Endodermal cell (in vitro differentiated cells): ENCODE measurements at regions not wholly inside any gene's neighbourhood (a gene's known extent, or its start where the extent isn't known, plus 50 kb on each side); places are given as distances from the start of the nearest gene placed in this dataset.

ENCODE experiments used
- DNase-seq: peaks from one replicate; pipeline ENCODE4 v3.0.0-alpha.2; 2017
- H3K27ac ChIP-seq: 2 replicates; pipeline ENCODE4 v1.5.1; 2013; ENCODE audit warnings: mild to moderate bottlenecking, low read depth, low read length, moderate library complexity
- H3K27me3 ChIP-seq: 2 replicates; pipeline ENCODE4 v1.6.1; 2013; ENCODE audit warnings: mild to moderate bottlenecking, low read length, moderate library complexity; ENCODE audit not compliant: insufficient read depth, control insufficient read depth, poor library complexity, severe bottlenecking
- H3K36me3 ChIP-seq: 2 replicates; pipeline ENCODE4 v1.7.0; 2013; ENCODE audit warnings: mild to moderate bottlenecking, low read length, moderate library complexity; ENCODE audit not compliant: control insufficient read depth, insufficient read depth
- H3K4me1 ChIP-seq: one replicate; pipeline ENCODE4 v1.7.0; 2013; ENCODE audit warnings: low read length; ENCODE audit not compliant: control insufficient read depth, insufficient read depth
- H3K4me3 ChIP-seq: 2 replicates; pipeline ENCODE4 v1.5.1; 2013; ENCODE audit warnings: mild to moderate bottlenecking, low read length, moderate library complexity
- H3K9ac ChIP-seq: 2 replicates; pipeline ENCODE4 v1.6.1; 2013; ENCODE audit warnings: mild to moderate bottlenecking, low read length, moderate library complexity; ENCODE audit not compliant: poor library complexity, severe bottlenecking; ENCODE audit errors: extremely low read depth
- H3K9me3 ChIP-seq: 2 replicates; pipeline ENCODE4 v1.6.1; 2013; ENCODE audit warnings: mild to moderate bottlenecking, low read length, moderate library complexity; ENCODE audit not compliant: control insufficient read depth
- H3K27ac Mint-ChIP-seq: 2 replicates; pipeline ENCODE4 v1.8.0; 2020; ENCODE audit warnings: mixed read lengths
- H3K27me3 Mint-ChIP-seq: 2 replicates; pipeline ENCODE4 v1.8.0; 2021; ENCODE audit warnings: mild to moderate bottlenecking, mixed read lengths; ENCODE audit not compliant: insufficient read depth
- H3K36me3 Mint-ChIP-seq: 2 replicates; pipeline ENCODE4 v1.8.0; 2020; ENCODE audit warnings: low read depth, mixed read lengths
- H3K4me1 Mint-ChIP-seq: 2 replicates; pipeline ENCODE4 v1.8.0; 2020; ENCODE audit warnings: mixed read lengths
- H3K4me3 Mint-ChIP-seq: 2 replicates; pipeline ENCODE4 v1.8.0; 2020; ENCODE audit warnings: mild to moderate bottlenecking, moderate library complexity, mixed read lengths
- H3K9me3 Mint-ChIP-seq: 2 replicates; pipeline ENCODE4 v1.8.0; 2020; ENCODE audit warnings: mild to moderate bottlenecking, mixed read lengths
- CTCF ChIP-seq: fragments of 200-600 bp; sonication (generic); conservative IDR thresholded peaks from 2 replicates; pipeline ENCODE4 v1.5.0; 2021; ENCODE audit warnings: antibody characterized with exemption, mild to moderate bottlenecking
- WGBS, 2 experiments: methylation state at CpG; one replicate each; pipeline versions ENCODE4 v1.1.5 to v1.1.7; 2013; ENCODE audit warnings: missing lambda C conversion rate in 2 of 2, mixed read lengths in 1 of 2; ENCODE audit not compliant: insufficient coverage in 1 of 2, insufficient read length in 1 of 2; 5-methylcytosine and 5-hydroxymethylcytosine counted together

- Histone ChIP-seq H3K4me3 (no peak overlapping the region), H3K4me1 (no peaks in the 10 kb centered on the region), H3K27ac (no peak overlapping the region), H3K9ac (no peak overlapping the region), H3K9me3 (peaks cover 48% of the 10 kb centered on the region), H3K36me3 (no peaks in the 10 kb centered on the region), H3K27me3 (no peaks in the 10 kb centered on the region)
- Mint-ChIP-seq H3K27me3 (no peaks in the 10 kb centered on the region), H3K4me1 (no peaks in the 10 kb centered on the region), H3K36me3 (peaks cover 13% of the 10 kb centered on the region), H3K27ac (no peak overlapping the region), H3K9me3 (peaks cover 65% of the 10 kb centered on the region), H3K4me3 (no peak overlapping the region)
- no peak for DNase-seq
- TF ChIP-seq CTCF: no peak
- 67 to 84% methylated on average over 8 to 9 of the region's 9 CpGs for WGBS, 2 experiments
These were observed 289.0 kb downstream of the ALG10 start for GRCh38 chr12:34311337-34311736.

- Mint-ChIP-seq H3K27ac (no peak overlapping the region), H3K4me3 (no peak overlapping the region), H3K36me3 (peaks cover 19% of the 10 kb centered on the region), H3K4me1 (no peaks in the 10 kb centered on the region), H3K9me3 (peaks cover 100% of the 10 kb centered on the region), H3K27me3 (no peaks in the 10 kb centered on the region)
- no peak overlapping the region for H3K9ac ChIP-seq
- no peak for DNase-seq
- 83 to 96% methylated on average over 13 to 14 of the region's 14 CpGs for WGBS, 2 experiments
- no peaks in the 10 kb centered on the region for H3K4me1 ChIP-seq
- H3K9me3 ChIP-seq: peaks cover 70% of the 10 kb centered on the region
- H3K27ac ChIP-seq: no peak overlapping the region
- no peak overlapping the region for H3K4me3 ChIP-seq
- H3K27me3 ChIP-seq: no peaks in the 10 kb centered on the region
- TF ChIP-seq CTCF: no peak
- H3K36me3 ChIP-seq: no peaks in the 10 kb centered on the region
These were observed 305.4 kb downstream of the ALG10 start for GRCh38 chr12:34327671-34328070.

- 84 to 85% methylated on average over 17 to 24 of the region's 24 CpGs for WGBS, 2 experiments
- H3K36me3 Mint-ChIP-seq: peaks cover 7% of the 10 kb centered on the region
- no peaks in the 10 kb centered on the region for H3K27me3 Mint-ChIP-seq
- H3K4me3 Mint-ChIP-seq: no peak overlapping the region
- no peak overlapping the region for H3K27ac ChIP-seq
- DNase-seq: no peak
- TF ChIP-seq CTCF: no peak
- no peak overlapping the region for H3K27ac Mint-ChIP-seq
- no peaks in the 10 kb centered on the region for H3K4me1 Mint-ChIP-seq
- H3K27me3 ChIP-seq: no peaks in the 10 kb centered on the region
- peaks cover 37% of the 10 kb centered on the region for H3K9me3 ChIP-seq
- H3K4me3 ChIP-seq: no peak overlapping the region
- peaks cover 98% of the 10 kb centered on the region for H3K9me3 Mint-ChIP-seq
- H3K9ac ChIP-seq: no peak overlapping the region
- no peaks in the 10 kb centered on the region for H3K4me1 ChIP-seq
- no peaks in the 10 kb centered on the region for H3K36me3 ChIP-seq
These were observed 311.0 kb downstream of the ALG10 start for GRCh38 chr12:34333337-34333736.
